ENCODE measurements at regions not wholly inside any gene's neighbourhood (a gene's known extent, or its start where the extent isn't known, plus 50 kb on each side); places are given as distances from the start of the nearest gene placed in this dataset.

- H3K4me1 ChIP-seq (ENCODE audit: control insufficient read depth, insufficient read depth, low read length): no peaks in the 10 kb centered on the region
These were observed 61.7 kb upstream of the KCNMB2 start for GRCh38 chr3:178474526-178474925.

GRCh38 chr3:178475062-178475461 is 61.2 kb upstream of the KCNMB2 start:
- Histone ChIP-seq H3K27me3 (ENCODE audit: control insufficient read depth, insufficient read depth, low read length) (no peaks in the 10 kb centered on the region), H3K9ac (ENCODE audit: low read length) (no peak overlapping the region), H3K27ac (ENCODE audit: low read depth, low read length) (no peak overlapping the region), H3K36me3 (ENCODE audit: control insufficient read depth, insufficient read depth, low read length) (no peaks in the 10 kb centered on the region), H3K4me3 (ENCODE audit: low read length) (no peak overlapping the region), H3K4me1 (ENCODE audit: control insufficient read depth, insufficient read depth, low read length) (no peaks in the 10 kb centered on the region)

More at GRCh38 chr3:178474526-178474925, 61.7 kb upstream of the KCNMB2 start:
- Histone ChIP-seq H3K9ac (ENCODE audit: low read length) (no peak overlapping the region), H3K36me3 (ENCODE audit: control insufficient read depth, insufficient read depth, low read length) (no peaks in the 10 kb centered on the region), H3K27me3 (ENCODE audit: control insufficient read depth, insufficient read depth, low read length) (no peaks in the 10 kb centered on the region), H3K4me3 (ENCODE audit: low read length) (no peak overlapping the region), H3K27ac (ENCODE audit: low read depth, low read length) (no peak overlapping the region)

GRCh38 chr3:178476886-178477285 is 59.4 kb upstream of the KCNMB2 start:
- Histone ChIP-seq H3K9ac (ENCODE audit: low read length) (no peak overlapping the region), H3K36me3 (ENCODE audit: control insufficient read depth, insufficient read depth, low read length) (no peaks in the 10 kb centered on the region)

GRCh38 chr3:178479446-178479845 is 56.8 kb upstream of the KCNMB2 start:
- Histone ChIP-seq H3K36me3 (ENCODE audit: control insufficient read depth, insufficient read depth, low read length) (no peaks in the 10 kb centered on the region), H3K9ac (ENCODE audit: low read length) (no peak overlapping the region), H3K4me1 (ENCODE audit: control insufficient read depth, insufficient read depth, low read length) (no peaks in the 10 kb centered on the region), H3K4me3 (ENCODE audit: low read length) (no peak overlapping the region), H3K27me3 (ENCODE audit: control insufficient read depth, insufficient read depth, low read length) (no peaks in the 10 kb centered on the region), H3K27ac (ENCODE audit: low read depth, low read length) (no peak overlapping the region)

More at GRCh38 chr3:178476886-178477285, 59.4 kb upstream of the KCNMB2 start:
- H3K4me1 ChIP-seq (ENCODE audit: control insufficient read depth, insufficient read depth, low read length): no peaks in the 10 kb centered on the region
- H3K27ac ChIP-seq (ENCODE audit: low read depth, low read length): no peak overlapping the region
- H3K4me3 ChIP-seq (ENCODE audit: low read length): no peak overlapping the region
- no peaks in the 10 kb centered on the region for H3K27me3 ChIP-seq (ENCODE audit: control insufficient read depth, insufficient read depth, low read length)

- Histone ChIP-seq H3K4me3 (ENCODE audit: low read length) (no peak overlapping the region), H3K4me1 (ENCODE audit: control insufficient read depth, insufficient read depth, low read length) (no peaks in the 10 kb centered on the region), H3K36me3 (ENCODE audit: control insufficient read depth, insufficient read depth, low read length) (no peaks in the 10 kb centered on the region), H3K9ac (ENCODE audit: low read length) (no peak overlapping the region), H3K27ac (ENCODE audit: low read depth, low read length) (no peak overlapping the region), H3K27me3 (ENCODE audit: control insufficient read depth, insufficient read depth, low read length) (no peaks in the 10 kb centered on the region)
These were observed 56.4 kb upstream of the KCNMB2 start for GRCh38 chr3:178479860-178480259.

GRCh38 chr3:178480274-178480673 is 56.0 kb upstream of the KCNMB2 start:
- Histone ChIP-seq H3K27me3 (ENCODE audit: control insufficient read depth, insufficient read depth, low read length) (no peaks in the 10 kb centered on the region), H3K4me3 (ENCODE audit: low read length) (no peak overlapping the region), H3K36me3 (ENCODE audit: control insufficient read depth, insufficient read depth, low read length) (no peaks in the 10 kb centered on the region), H3K27ac (ENCODE audit: low read depth, low read length) (no peak overlapping the region), H3K4me1 (ENCODE audit: control insufficient read depth, insufficient read depth, low read length) (no peaks in the 10 kb centered on the region), H3K9ac (ENCODE audit: low read length) (no peak overlapping the region)

GRCh38 chr3:178480795-178481194 is 55.4 kb upstream of the KCNMB2 start:
- Histone ChIP-seq H3K27ac (ENCODE audit: low read depth, low read length) (no peak overlapping the region), H3K4me3 (ENCODE audit: low read length) (no peak overlapping the region), H3K27me3 (ENCODE audit: control insufficient read depth, insufficient read depth, low read length) (no peaks in the 10 kb centered on the region), H3K4me1 (ENCODE audit: control insufficient read depth, insufficient read depth, low read length) (no peaks in the 10 kb centered on the region), H3K36me3 (ENCODE audit: control insufficient read depth, insufficient read depth, low read length) (no peaks in the 10 kb centered on the region), H3K9ac (ENCODE audit: low read length) (no peak overlapping the region)

GRCh38 chr3:178482981-178483380 is 53.3 kb upstream of the KCNMB2 start:
- H3K36me3 ChIP-seq (ENCODE audit: control insufficient read depth, insufficient read depth, low read length): no peaks in the 10 kb centered on the region
- H3K4me3 ChIP-seq (ENCODE audit: low read length): no peak overlapping the region
- no peaks in the 10 kb centered on the region for H3K27me3 ChIP-seq (ENCODE audit: control insufficient read depth, insufficient read depth, low read length)
- no peaks in the 10 kb centered on the region for H3K4me1 ChIP-seq (ENCODE audit: control insufficient read depth, insufficient read depth, low read length)
- no peak overlapping the region for H3K27ac ChIP-seq (ENCODE audit: low read depth, low read length)
- no peak overlapping the region for H3K9ac ChIP-seq (ENCODE audit: low read length)

GRCh38 chr3:178483704-178484103 is 52.5 kb upstream of the KCNMB2 start:
- Histone ChIP-seq H3K36me3 (ENCODE audit: control insufficient read depth, insufficient read depth, low read length) (no peaks in the 10 kb centered on the region), H3K27me3 (ENCODE audit: control insufficient read depth, insufficient read depth, low read length) (no peaks in the 10 kb centered on the region), H3K4me3 (ENCODE audit: low read length) (no peak overlapping the region), H3K27ac (ENCODE audit: low read depth, low read length) (no peak overlapping the region), H3K4me1 (ENCODE audit: control insufficient read depth, insufficient read depth, low read length) (no peaks in the 10 kb centered on the region), H3K9ac (ENCODE audit: low read length) (no peak overlapping the region)

- Histone ChIP-seq H3K27ac (ENCODE audit: low read depth, low read length) (no peak overlapping the region), H3K36me3 (ENCODE audit: control insufficient read depth, insufficient read depth, low read length) (no peaks in the 10 kb centered on the region), H3K4me1 (ENCODE audit: control insufficient read depth, insufficient read depth, low read length) (no peaks in the 10 kb centered on the region), H3K4me3 (ENCODE audit: low read length) (no peak overlapping the region), H3K9ac (ENCODE audit: low read length) (no peak overlapping the region), H3K27me3 (ENCODE audit: control insufficient read depth, insufficient read depth, low read length) (no peaks in the 10 kb centered on the region)
These were observed 50.5 kb upstream of the KCNMB2 start for GRCh38 chr3:178485756-178486155.

Measured in rectal smooth muscle tissue (tissue), 1 donor.